GM12872 (cell line): ENCODE measurements at regions not wholly inside any gene's neighbourhood (a gene's known extent, or its start where the extent isn't known, plus 50 kb on each side); places are given as distances from the start of the nearest gene placed in this dataset.

ENCODE experiments used
- CTCF ChIP-seq: IDR thresholded peaks from 3 replicates; pipeline ENCODE4 v1.5.1; 2011; ENCODE audit warnings: low read depth, mild to moderate bottlenecking, low read length, moderate library complexity; ENCODE audit not compliant: insufficient read depth

- TF ChIP-seq CTCF: no peak
Observed at GRCh38 chr9:79200336-79200735, 371.4 kb upstream of the TLE4 start.

GRCh38 chr9:79201636-79202035 is 370.1 kb upstream of the TLE4 start:
- TF ChIP-seq CTCF: no peak

- no peak for TF ChIP-seq CTCF
Observed at GRCh38 chr9:79208791-79209396, 362.9 kb upstream of the TLE4 start.

GRCh38 chr9:79210541-79211243 is 361.1 kb upstream of the TLE4 start:
- TF ChIP-seq CTCF: no peak

- TF ChIP-seq CTCF: no peak
Observed at GRCh38 chr9:79213417-79214125, 358.2 kb upstream of the TLE4 start.

- no peak for TF ChIP-seq CTCF
Observed at GRCh38 chr9:79215821-79216220, 355.9 kb upstream of the TLE4 start.

- no peak for TF ChIP-seq CTCF
Observed at GRCh38 chr9:79220251-79220650, 351.5 kb upstream of the TLE4 start.
